IPS-15b (cell line): ENCODE measurements at regions not wholly inside any gene's neighbourhood (a gene's known extent, or its start where the extent isn't known, plus 50 kb on each side); places are given as distances from the start of the nearest gene placed in this dataset.

ENCODE experiments used
- H3K27me3 ChIP-seq: one replicate; pipeline ENCODE4 v1.6.1; 2013; ENCODE audit warnings: low read length; ENCODE audit not compliant: control insufficient read depth, insufficient read depth
- H3K36me3 ChIP-seq: one replicate; pipeline ENCODE4 v1.6.1; 2013; ENCODE audit warnings: low read length; ENCODE audit not compliant: control insufficient read depth, insufficient read depth
- H3K4me1 ChIP-seq: one replicate; pipeline ENCODE4 v1.6.1; 2013; ENCODE audit warnings: mild to moderate bottlenecking, low read length; ENCODE audit not compliant: control insufficient read depth, insufficient read depth
- H3K4me3 ChIP-seq: one replicate; pipeline ENCODE4 v1.5.1; 2013; ENCODE audit warnings: low read depth, low read length
- H3K9ac ChIP-seq: one replicate; pipeline ENCODE4 v1.6.1; 2013; ENCODE audit warnings: low read depth, mild to moderate bottlenecking, low read length
- H3K9me3 ChIP-seq: one replicate; pipeline ENCODE4 v1.6.1; 2013; ENCODE audit warnings: mild to moderate bottlenecking, low read length; ENCODE audit not compliant: control insufficient read depth, insufficient read depth

GRCh38 chr7:39894904-39895303 lies 55.2 kb upstream of the CDK13 start:
- no peaks in the 10 kb centered on the region for H3K27me3 ChIP-seq
- no peaks in the 10 kb centered on the region for H3K36me3 ChIP-seq
- no peak overlapping the region for H3K9ac ChIP-seq
- H3K4me3 ChIP-seq: no peak overlapping the region
- no peaks in the 10 kb centered on the region for H3K9me3 ChIP-seq
- no peaks in the 10 kb centered on the region for H3K4me1 ChIP-seq

- Histone ChIP-seq H3K9me3 (no peaks in the 10 kb centered on the region), H3K4me3 (no peak overlapping the region)
These were observed 53.2 kb upstream of the CDK13 start for GRCh38 chr7:39896840-39897239.

GRCh38 chr7:39898867-39899266 lies 51.2 kb upstream of the CDK13 start:
- no peaks in the 10 kb centered on the region for H3K4me1 ChIP-seq
- H3K9me3 ChIP-seq: no peaks in the 10 kb centered on the region

More at GRCh38 chr7:39896840-39897239, 53.2 kb upstream of the CDK13 start:
- no peaks in the 10 kb centered on the region for H3K36me3 ChIP-seq
- H3K27me3 ChIP-seq: no peaks in the 10 kb centered on the region
- H3K4me1 ChIP-seq: no peaks in the 10 kb centered on the region
- no peak overlapping the region for H3K9ac ChIP-seq

More at GRCh38 chr7:39898867-39899266, 51.2 kb upstream of the CDK13 start:
- H3K36me3 ChIP-seq: no peaks in the 10 kb centered on the region
- H3K27me3 ChIP-seq: no peaks in the 10 kb centered on the region
- H3K4me3 ChIP-seq: no peak overlapping the region
- H3K9ac ChIP-seq: no peak overlapping the region
